SK-N-SH treated with all-trans-retinoic acid at 6 μM for 48 hours (cell line): ENCODE measurements at regions not wholly inside any gene's neighbourhood (a gene's known extent, or its start where the extent isn't known, plus 50 kb on each side); places are given as distances from the start of the nearest gene placed in this dataset.

Experiments used
- ATAC-seq: fragments of 200-7000 bp; cut with Tn5 transposase; 3 replicates; pipeline ENCODE4 v1.9.1; 2020; ENCODE audit warnings: mild to moderate bottlenecking, moderate library complexity
- ARNTL ChIP-seq: fragments of 450-650 bp; formaldehyde crosslinking; IDR thresholded peaks from 2 replicates; pipeline ENCODE4 v1.5.0; 2020; ENCODE audit warnings: low read depth, mild to moderate bottlenecking, moderate library complexity, borderline replicate concordance
- BACH2 ChIP-seq: fragments of 250-450 bp; sonication (Bioruptor Pico); IDR thresholded peaks from 2 replicates; pipeline ENCODE4 v1.9.0; 2021; ENCODE audit warnings: mild to moderate bottlenecking, borderline replicate concordance
- CREB5 ChIP-seq: fragments of 250-450 bp; sonication (Bioruptor Pico); IDR thresholded peaks from 2 replicates; pipeline ENCODE4 v1.5.1; 2020; ENCODE audit warnings: low read depth, mild to moderate bottlenecking, moderate library complexity
- CSRNP3 ChIP-seq: fragments of 250-450 bp; sonication (Bioruptor Pico); IDR thresholded peaks from 2 replicates; pipeline ENCODE4 v1.5.1; 2021; ENCODE audit warnings: mild to moderate bottlenecking, moderate library complexity
- GLIS3 ChIP-seq: fragments of 250-450 bp; sonication (Bioruptor Pico); IDR thresholded peaks from 2 replicates; pipeline ENCODE4 v1.5.0; 2020; ENCODE audit warnings: mild to moderate bottlenecking, moderate library complexity
- ISL1 ChIP-seq: fragments of 250-450 bp; sonication (Bioruptor Pico); IDR thresholded peaks from 2 replicates; pipeline ENCODE4 v2.1.2; 2022; ENCODE audit warnings: mild to moderate bottlenecking, moderate library complexity
- PATZ1 ChIP-seq: fragments of 250-450 bp; sonication (Bioruptor Pico); IDR thresholded peaks from 2 replicates; pipeline ENCODE4 v1.8.0; 2020; ENCODE audit warnings: mild to moderate bottlenecking, moderate library complexity, borderline replicate concordance
- POU6F1 ChIP-seq: fragments of 250-450 bp; sonication (Bioruptor Pico); IDR thresholded peaks from 2 replicates; pipeline ENCODE4 v1.8.0; 2021; ENCODE audit warnings: low read depth, mild to moderate bottlenecking, moderate library complexity, borderline replicate concordance
- SNAI2 ChIP-seq: fragments of 250-450 bp; sonication (Bioruptor Pico); IDR thresholded peaks from 2 replicates; pipeline ENCODE4 v1.5.0; 2020; ENCODE audit warnings: mild to moderate bottlenecking, moderate library complexity
- TCF4 ChIP-seq: fragments of 250-450 bp; sonication (Bioruptor Pico); IDR thresholded peaks from 2 replicates; pipeline ENCODE4 v1.8.0; 2021; ENCODE audit warnings: mild to moderate bottlenecking, moderate library complexity, borderline replicate concordance
- TOX ChIP-seq: fragments of 250-450 bp; sonication (Bioruptor Pico); IDR thresholded peaks from 2 replicates; pipeline ENCODE4 v1.8.0; 2021; ENCODE audit warnings: mild to moderate bottlenecking, moderate library complexity, borderline replicate concordance
- TSHZ2 ChIP-seq: fragments of 250-450 bp; sonication (Bioruptor Pico); IDR thresholded peaks from 2 replicates; pipeline ENCODE4 v1.5.0; 2020; ENCODE audit warnings: mild to moderate bottlenecking, moderate library complexity
- ZC3H10 ChIP-seq: fragments of 250-450 bp; sonication (Bioruptor Pico); IDR thresholded peaks from 2 replicates; pipeline ENCODE4 v1.5.1; 2021; ENCODE audit warnings: mild to moderate bottlenecking, moderate library complexity
- ZFP3 ChIP-seq: fragments of 250-450 bp; sonication (Bioruptor Pico); IDR thresholded peaks from 2 replicates; pipeline ENCODE4 v1.5.0; 2020; ENCODE audit warnings: mild to moderate bottlenecking, moderate library complexity
- ZFP30 ChIP-seq: fragments of 450-650 bp; formaldehyde crosslinking; IDR thresholded peaks from 2 replicates; pipeline ENCODE4 v1.5.0; 2022; ENCODE audit warnings: mild to moderate bottlenecking, moderate library complexity
- ZNF70 ChIP-seq: fragments of 450-650 bp; formaldehyde crosslinking; IDR thresholded peaks from 2 replicates; pipeline ENCODE4 v1.5.0; 2020; ENCODE audit warnings: mild to moderate bottlenecking, moderate library complexity
- ZNF8 ChIP-seq: fragments of 450-650 bp; formaldehyde crosslinking; IDR thresholded peaks from 2 replicates; pipeline ENCODE4 v1.5.0; 2020; ENCODE audit warnings: mild to moderate bottlenecking, moderate library complexity

GRCh38 chr17:65431116-65431515 is 130.3 kb downstream of the AXIN2 start:
- ATAC-seq, result no peak
- no peak for TF ChIP-seq ZFP30
- TF ChIP-seq TOX (CRISPR knock-in tag), result no peak
- no peak for TF ChIP-seq ZNF70 (CRISPR knock-in tag)
- TF ChIP-seq POU6F1 (CRISPR knock-in tag), result no peak
- TF ChIP-seq ZC3H10 (CRISPR knock-in tag), result no peak

- no peak for TF ChIP-seq TCF4 (CRISPR knock-in tag)
- TF ChIP-seq ZFP3 (CRISPR knock-in tag), result no peak
- TF ChIP-seq ZC3H10 (CRISPR knock-in tag), result no peak
- no peak for TF ChIP-seq CREB5 (CRISPR knock-in tag)
- TF ChIP-seq ISL1 (CRISPR knock-in tag), result no peak
- no peak for TF ChIP-seq GLIS3 (CRISPR knock-in tag)
- no peak for TF ChIP-seq TOX (CRISPR knock-in tag)
- TF ChIP-seq ARNTL, result no peak
- no peak for TF ChIP-seq BACH2 (CRISPR knock-in tag)
- no peak for TF ChIP-seq TSHZ2 (CRISPR knock-in tag)
- no peak for TF ChIP-seq PATZ1 (CRISPR knock-in tag)
- TF ChIP-seq SNAI2 (CRISPR knock-in tag), result no peak
- no peak for TF ChIP-seq CSRNP3
- no peak; the same call in 1 of the 3 replicates for ATAC-seq
These were observed 131.1 kb downstream of the AXIN2 start for GRCh38 chr17:65430209-65430833.

GRCh38 chr17:65423346-65424140 is 137.9 kb downstream of the AXIN2 start:
- TF ChIP-seq CREB5 (CRISPR knock-in tag) (no peak), ZFP3 (CRISPR knock-in tag) (no peak), TCF4 (CRISPR knock-in tag) (no peak), ZNF8 (CRISPR knock-in tag) (no peak), ZNF70 (CRISPR knock-in tag) (no peak), SNAI2 (CRISPR knock-in tag) (no peak)
- no peak for ATAC-seq
